Liver (tissue), 3 donors: ENCODE measurements at regions not wholly inside any gene's neighbourhood (a gene's known extent, or its start where the extent isn't known, plus 50 kb on each side); places are given as distances from the start of the nearest gene placed in this dataset.

Experiments used
- EGR1 ChIP-seq, 2 donors: IDR thresholded peaks; 2 replicates each; pipeline ENCODE4 v1.6.1; 2016 to 2018; ENCODE audit warnings: antibody characterized with exemption in 2 of 2, low read depth in 2 of 2
- GABPA ChIP-seq, 2 donors: IDR thresholded peaks in 1 of 2; conservative IDR thresholded peaks in 1 of 2; 2 replicates each; pipeline ENCODE4 v1.6.1; 2016; ENCODE audit warnings: antibody characterized with exemption in 2 of 2, mild to moderate bottlenecking in 1 of 2, moderate library complexity in 1 of 2
- RAD21 ChIP-seq, 2 donors: IDR thresholded peaks; 2 replicates each; pipeline ENCODE4 v1.6.1; 2016; ENCODE audit warnings: antibody characterized with exemption in 2 of 2, mild to moderate bottlenecking in 2 of 2
- RXRA ChIP-seq, 2 donors: IDR thresholded peaks; 2 replicates each; pipeline ENCODE4 v1.6.1; 2017 to 2018; ENCODE audit warnings: antibody characterized with exemption in 2 of 2, mild to moderate bottlenecking in 1 of 2
- TAF1 ChIP-seq: conservative IDR thresholded peaks from 2 replicates; pipeline ENCODE4 v1.6.1; 2016; ENCODE audit warnings: antibody characterized with exemption, mild to moderate bottlenecking
- TF ChIP-seq, protein P1 (sequence below): fragments of 150-350 bp; IDR thresholded peaks from 2 replicates; pipeline ENCODE4 v1.5.1; 2017; ENCODE audit warnings: improper control_type of control experiment, low read depth, low read length; ENCODE audit not compliant: missing input control
- TF ChIP-seq, protein P2 (sequence below): IDR thresholded peaks from 2 replicates; pipeline ENCODE4 v1.6.1; 2016; ENCODE audit warnings: antibody characterized with exemption, mild to moderate bottlenecking
- TF ChIP-seq, protein P3 (sequence below): IDR thresholded peaks from 2 replicates; pipeline ENCODE4 v1.6.1; 2016; ENCODE audit warnings: antibody characterized with exemption
- TF ChIP-seq, protein P4 (sequence below): IDR thresholded peaks from 2 replicates; pipeline ENCODE4 v1.6.1; 2016; ENCODE audit warnings: antibody characterized with exemption
- donor health status: healthy.
- donor health status: healthy.

DNA sequence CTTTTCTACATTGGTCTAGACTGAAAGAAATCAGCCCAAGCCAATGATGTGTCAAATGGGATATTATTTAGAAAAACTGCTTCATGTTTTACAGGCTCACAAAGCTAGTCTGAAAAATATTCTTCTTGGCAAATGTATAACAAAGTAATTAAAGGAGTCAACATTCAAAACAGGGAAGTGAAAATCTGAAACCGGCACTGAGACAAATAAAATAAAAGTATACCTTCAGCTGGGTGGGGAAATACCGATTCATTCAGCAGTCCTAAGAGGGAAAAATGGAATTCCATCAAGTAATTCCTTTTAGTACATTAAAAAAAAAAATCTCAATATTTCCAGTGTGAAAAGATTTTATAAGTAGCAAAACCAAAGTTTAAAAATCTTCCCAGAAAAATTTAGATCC, 259.6 kb upstream of the SLC24A2 start:
- TF ChIP-seq, protein P1, sequence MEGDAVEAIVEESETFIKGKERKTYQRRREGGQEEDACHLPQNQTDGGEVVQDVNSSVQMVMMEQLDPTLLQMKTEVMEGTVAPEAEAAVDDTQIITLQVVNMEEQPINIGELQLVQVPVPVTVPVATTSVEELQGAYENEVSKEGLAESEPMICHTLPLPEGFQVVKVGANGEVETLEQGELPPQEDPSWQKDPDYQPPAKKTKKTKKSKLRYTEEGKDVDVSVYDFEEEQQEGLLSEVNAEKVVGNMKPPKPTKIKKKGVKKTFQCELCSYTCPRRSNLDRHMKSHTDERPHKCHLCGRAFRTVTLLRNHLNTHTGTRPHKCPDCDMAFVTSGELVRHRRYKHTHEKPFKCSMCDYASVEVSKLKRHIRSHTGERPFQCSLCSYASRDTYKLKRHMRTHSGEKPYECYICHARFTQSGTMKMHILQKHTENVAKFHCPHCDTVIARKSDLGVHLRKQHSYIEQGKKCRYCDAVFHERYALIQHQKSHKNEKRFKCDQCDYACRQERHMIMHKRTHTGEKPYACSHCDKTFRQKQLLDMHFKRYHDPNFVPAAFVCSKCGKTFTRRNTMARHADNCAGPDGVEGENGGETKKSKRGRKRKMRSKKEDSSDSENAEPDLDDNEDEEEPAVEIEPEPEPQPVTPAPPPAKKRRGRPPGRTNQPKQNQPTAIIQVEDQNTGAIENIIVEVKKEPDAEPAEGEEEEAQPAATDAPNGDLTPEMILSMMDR: no peak
- TF ChIP-seq EGR1 (IDR thresholded peaks at IDR 0.05; ENCODE audit: low read depth in 2 of 2) (no peak), TAF1 (no peak), RXRA (IDR thresholded peaks at IDR 0.05) (no peak), GABPA (IDR thresholded peaks at IDR 0.05 in 1 of 2, conservative IDR thresholded peaks at IDR 0.05 in 1 of 2) (no peak), RAD21 (IDR thresholded peaks at IDR 0.05) (no peak)
- TF ChIP-seq, protein P2, sequence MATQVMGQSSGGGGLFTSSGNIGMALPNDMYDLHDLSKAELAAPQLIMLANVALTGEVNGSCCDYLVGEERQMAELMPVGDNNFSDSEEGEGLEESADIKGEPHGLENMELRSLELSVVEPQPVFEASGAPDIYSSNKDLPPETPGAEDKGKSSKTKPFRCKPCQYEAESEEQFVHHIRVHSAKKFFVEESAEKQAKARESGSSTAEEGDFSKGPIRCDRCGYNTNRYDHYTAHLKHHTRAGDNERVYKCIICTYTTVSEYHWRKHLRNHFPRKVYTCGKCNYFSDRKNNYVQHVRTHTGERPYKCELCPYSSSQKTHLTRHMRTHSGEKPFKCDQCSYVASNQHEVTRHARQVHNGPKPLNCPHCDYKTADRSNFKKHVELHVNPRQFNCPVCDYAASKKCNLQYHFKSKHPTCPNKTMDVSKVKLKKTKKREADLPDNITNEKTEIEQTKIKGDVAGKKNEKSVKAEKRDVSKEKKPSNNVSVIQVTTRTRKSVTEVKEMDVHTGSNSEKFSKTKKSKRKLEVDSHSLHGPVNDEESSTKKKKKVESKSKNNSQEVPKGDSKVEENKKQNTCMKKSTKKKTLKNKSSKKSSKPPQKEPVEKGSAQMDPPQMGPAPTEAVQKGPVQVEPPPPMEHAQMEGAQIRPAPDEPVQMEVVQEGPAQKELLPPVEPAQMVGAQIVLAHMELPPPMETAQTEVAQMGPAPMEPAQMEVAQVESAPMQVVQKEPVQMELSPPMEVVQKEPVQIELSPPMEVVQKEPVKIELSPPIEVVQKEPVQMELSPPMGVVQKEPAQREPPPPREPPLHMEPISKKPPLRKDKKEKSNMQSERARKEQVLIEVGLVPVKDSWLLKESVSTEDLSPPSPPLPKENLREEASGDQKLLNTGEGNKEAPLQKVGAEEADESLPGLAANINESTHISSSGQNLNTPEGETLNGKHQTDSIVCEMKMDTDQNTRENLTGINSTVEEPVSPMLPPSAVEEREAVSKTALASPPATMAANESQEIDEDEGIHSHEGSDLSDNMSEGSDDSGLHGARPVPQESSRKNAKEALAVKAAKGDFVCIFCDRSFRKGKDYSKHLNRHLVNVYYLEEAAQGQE: no peak
- TF ChIP-seq, protein P3, sequence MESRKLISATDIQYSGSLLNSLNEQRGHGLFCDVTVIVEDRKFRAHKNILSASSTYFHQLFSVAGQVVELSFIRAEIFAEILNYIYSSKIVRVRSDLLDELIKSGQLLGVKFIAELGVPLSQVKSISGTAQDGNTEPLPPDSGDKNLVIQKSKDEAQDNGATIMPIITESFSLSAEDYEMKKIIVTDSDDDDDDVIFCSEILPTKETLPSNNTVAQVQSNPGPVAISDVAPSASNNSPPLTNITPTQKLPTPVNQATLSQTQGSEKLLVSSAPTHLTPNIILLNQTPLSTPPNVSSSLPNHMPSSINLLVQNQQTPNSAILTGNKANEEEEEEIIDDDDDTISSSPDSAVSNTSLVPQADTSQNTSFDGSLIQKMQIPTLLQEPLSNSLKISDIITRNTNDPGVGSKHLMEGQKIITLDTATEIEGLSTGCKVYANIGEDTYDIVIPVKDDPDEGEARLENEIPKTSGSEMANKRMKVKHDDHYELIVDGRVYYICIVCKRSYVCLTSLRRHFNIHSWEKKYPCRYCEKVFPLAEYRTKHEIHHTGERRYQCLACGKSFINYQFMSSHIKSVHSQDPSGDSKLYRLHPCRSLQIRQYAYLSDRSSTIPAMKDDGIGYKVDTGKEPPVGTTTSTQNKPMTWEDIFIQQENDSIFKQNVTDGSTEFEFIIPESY: no peak
- TF ChIP-seq, protein P4, sequence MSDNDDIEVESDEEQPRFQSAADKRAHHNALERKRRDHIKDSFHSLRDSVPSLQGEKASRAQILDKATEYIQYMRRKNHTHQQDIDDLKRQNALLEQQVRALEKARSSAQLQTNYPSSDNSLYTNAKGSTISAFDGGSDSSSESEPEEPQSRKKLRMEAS: no peak
